ENCODE measurements at regions not wholly inside any gene's neighbourhood (a gene's known extent, or its start where the extent isn't known, plus 50 kb on each side); places are given as distances from the start of the nearest gene placed in this dataset.

GRCh38 chr10:109030581-109031210, 892.6 kb downstream of the XPNPEP1 start:
- no peak for TF ChIP-seq POLR2AphosphoS5 (IDR thresholded peaks at IDR 0.05)
- TF ChIP-seq, protein P1, sequence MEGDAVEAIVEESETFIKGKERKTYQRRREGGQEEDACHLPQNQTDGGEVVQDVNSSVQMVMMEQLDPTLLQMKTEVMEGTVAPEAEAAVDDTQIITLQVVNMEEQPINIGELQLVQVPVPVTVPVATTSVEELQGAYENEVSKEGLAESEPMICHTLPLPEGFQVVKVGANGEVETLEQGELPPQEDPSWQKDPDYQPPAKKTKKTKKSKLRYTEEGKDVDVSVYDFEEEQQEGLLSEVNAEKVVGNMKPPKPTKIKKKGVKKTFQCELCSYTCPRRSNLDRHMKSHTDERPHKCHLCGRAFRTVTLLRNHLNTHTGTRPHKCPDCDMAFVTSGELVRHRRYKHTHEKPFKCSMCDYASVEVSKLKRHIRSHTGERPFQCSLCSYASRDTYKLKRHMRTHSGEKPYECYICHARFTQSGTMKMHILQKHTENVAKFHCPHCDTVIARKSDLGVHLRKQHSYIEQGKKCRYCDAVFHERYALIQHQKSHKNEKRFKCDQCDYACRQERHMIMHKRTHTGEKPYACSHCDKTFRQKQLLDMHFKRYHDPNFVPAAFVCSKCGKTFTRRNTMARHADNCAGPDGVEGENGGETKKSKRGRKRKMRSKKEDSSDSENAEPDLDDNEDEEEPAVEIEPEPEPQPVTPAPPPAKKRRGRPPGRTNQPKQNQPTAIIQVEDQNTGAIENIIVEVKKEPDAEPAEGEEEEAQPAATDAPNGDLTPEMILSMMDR (IDR thresholded peaks at IDR 0.05): no peak
- TF ChIP-seq EP300 (IDR thresholded peaks at IDR 0.05): no peak
